GM21515 (cell line): ENCODE measurements at regions not wholly inside any gene's neighbourhood (a gene's known extent, or its start where the extent isn't known, plus 50 kb on each side); places are given as distances from the start of the nearest gene placed in this dataset.

Experiments
- ATAC-seq: cut with Tn5 transposase; IDR thresholded peaks from one replicate; pipeline ENCODE4 v1.9.1; 2021; ENCODE audit not compliant: unreplicated experiment

DNA sequence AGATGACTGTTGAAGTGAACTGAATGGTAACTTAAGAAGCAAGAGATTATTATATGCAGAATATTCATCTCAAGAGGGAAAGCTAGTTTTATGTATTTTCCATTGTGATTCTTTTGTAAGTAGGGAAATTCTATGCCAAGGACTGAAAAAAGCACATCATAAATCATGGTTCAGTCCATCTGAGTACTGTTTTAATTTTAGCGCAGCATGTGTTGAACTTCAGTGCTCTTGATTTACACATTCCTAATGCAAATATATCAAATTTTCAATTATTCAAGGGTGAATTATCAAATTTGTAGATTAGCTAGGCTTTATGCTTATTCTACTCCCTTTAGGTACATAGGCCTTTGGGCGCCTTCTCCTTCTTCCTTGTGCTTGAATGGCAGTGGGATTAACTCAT is 50.3 kb upstream of the TCF12 start:
- no peak for ATAC-seq

DNA sequence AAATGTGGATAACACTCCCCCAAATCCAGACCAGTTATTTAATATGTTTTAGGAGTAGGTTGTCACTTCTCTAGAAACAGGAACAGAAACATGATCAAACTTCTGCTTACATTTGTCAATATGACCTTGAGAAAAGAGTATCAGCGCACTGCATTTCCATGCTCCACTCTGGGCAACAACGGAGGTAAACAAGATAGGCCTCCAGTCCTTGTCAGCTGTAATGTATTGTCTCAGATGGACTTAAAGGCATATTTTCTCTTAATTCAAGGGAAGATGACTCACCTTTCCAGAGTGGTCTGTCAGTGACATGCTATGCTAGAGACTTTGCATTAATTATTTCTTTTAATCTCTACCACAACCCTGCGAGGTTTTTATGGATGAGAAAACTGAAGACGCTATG is 51.6 kb upstream of the TCF12 start:
- no peak for ATAC-seq

DNA sequence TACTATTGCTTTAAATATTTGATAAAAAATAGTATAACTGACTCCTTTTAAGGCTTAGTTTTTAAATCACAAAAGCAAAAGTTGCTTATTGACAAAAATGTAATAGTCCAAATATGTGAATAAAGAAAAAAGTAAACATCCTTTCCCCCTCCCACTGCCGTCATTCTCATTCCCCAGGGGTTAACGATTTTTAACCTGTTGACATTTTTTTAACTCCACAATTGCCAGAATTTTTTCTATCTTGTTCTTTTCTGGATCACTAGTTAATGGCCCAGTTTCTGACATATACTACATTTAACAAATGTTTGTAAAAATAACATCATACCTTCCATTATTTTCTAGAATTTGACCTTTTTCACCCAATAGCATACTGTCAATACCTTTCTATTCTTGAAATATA is 60.6 kb upstream of the TCF12 start:
- no peak for ATAC-seq

DNA sequence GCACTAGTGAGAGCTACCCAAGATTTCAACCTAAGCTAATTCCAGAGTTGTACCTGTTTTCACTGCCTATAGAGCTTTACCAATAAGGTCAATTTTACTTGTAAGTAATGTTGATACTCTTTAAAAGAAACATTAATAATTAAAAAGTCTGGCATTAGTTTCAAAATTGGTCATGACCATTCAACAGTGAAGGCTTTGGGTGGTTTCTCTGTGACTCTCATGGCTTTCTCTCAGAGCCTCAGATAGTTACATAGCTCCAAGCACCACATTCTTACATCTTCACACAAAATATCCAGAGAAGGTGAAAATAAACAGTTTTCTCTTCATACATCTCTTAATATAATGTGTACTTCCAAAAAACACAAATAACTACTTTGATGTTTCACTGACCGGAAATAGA is 61.5 kb upstream of the TCF12 start:
- ATAC-seq: no peak

DNA sequence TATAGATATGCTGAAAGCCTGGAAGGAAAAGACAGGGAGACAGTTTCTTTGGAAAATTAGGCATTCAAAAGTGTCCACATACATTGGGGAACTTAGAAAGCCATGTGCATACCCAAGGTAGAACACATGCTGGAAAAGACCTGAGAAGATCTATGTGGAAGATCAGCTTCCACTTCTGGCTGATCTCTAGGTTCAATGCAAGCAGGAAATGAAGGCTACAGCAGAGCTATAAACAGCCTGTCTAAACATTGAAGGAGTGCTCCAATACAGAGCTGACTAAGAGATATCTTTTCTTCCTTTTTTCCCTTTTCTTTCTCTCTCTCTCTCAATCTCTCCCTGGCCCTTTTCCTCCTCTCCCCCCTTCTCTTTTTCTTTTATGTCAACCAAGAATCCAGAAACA is 73.6 kb upstream of the TCF12 start:
- ATAC-seq: no peak

DNA sequence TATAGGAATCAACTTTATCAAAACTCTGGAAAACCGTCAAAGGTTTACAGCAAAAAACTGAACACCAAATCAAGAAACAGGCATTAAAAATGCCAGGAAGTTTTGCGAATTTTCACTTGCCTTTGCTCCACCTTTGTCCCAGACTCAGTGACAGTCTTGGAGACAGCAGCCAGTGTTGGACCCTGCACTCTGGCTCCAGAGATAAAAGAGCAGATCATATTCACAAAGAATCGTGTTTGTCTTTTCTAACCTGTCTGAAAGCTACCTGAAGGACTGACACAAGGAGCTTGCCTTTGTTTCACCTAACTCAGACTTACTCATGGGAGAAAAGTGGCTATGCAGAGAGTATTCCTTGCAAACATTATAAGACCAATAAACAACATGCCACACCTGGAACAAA is 74.0 kb upstream of the TCF12 start:
- no peak for ATAC-seq

DNA sequence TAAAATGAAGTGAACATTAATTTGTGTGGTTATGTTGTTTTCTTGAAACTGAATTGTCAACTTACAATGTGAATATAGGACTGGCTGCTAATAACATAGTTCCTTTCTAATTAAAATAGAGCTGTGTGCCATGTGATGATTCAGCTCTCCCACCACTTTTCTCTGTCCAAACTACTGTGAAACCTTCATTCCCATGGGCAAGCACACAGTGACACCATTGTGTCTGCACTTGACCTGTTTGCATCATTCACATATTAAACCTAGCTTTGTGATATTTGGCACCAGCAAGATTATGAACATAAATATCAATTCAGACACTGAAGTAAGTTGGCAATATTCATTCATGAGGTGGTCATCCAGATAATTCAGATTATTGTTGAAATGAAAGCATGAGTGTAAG is 78.8 kb upstream of the TCF12 start:
- ATAC-seq: no peak

DNA sequence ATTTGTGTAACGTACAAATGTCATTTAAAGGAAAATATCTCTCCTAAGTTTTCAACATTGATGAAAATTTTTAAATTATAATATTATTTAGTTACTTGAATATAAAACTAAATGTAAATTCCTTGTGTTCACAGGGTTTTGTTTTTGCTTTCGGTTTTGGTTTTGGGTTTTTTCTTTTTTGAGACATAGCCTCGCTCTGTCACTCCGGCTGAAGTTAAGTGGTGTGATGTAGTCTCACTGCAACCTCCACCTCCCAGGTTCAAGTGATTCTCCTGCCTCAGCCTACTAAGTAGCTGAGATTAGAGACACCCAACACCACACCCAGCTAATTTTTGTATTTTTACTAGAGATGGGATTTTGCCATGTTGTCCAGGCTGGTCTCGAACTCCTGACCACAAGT is 79.3 kb upstream of the TCF12 start:
- no peak for ATAC-seq

DNA sequence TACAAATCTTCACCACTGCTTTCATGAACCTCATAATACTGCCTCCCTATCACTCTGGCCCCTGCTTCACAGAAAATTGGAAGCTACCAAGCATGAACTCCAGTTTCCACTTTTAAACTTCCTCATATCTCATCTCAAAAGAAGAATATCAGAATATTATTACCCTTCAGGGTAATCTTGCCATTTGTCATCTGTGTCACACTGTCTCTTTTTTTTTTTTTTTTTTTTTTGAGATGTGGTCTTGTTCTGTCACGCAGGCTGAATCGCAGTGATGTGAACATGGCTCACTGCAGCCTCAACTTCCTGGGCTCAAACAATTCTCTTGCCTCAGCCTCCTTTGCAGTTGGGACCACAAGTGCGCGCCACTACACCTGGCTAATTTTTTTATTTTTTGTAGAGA is 80.4 kb upstream of the TCF12 start:
- ATAC-seq: no peak

DNA sequence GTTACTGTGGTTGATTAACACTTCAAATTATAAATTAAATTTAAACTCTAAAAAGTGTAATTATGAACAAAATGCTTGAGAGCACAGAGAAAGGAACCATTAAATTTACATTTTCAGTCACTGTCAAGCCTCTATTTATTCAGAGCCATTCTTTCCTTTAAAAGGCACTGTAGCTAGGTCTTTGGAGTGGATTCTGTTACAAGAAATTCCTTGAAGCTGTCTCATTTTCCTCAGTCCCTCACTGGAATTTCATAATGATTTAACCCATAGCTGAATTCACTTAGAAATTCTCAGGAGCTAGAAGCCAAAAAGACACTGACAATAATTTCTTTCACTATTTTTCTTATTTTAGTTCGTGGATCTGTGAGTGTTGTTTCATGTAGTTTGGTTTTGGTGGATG is 81.2 kb upstream of the TCF12 start:
- ATAC-seq: no peak

DNA sequence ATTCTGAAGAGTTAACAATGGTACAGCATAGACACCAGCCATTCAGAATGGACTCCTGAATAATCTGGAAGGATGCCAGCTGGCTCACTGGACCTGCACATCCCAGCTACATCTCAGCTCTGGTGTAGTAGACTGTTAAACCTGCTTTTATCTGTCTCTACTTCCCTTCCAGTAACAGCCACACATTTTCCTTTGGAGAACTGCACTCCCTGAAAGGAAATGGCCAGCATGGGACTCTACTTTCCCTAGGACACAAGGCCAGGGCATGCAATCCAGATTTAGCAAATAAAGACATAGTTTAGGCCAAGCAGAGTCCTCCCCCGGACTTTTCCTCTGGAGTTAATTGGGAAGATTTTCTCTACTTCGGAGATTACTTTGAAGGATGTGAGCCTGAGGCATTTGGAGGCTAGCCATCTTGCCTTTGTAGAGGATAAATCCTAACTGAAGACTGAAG is 82.7 kb upstream of the TCF12 start:
- ATAC-seq: no peak

DNA sequence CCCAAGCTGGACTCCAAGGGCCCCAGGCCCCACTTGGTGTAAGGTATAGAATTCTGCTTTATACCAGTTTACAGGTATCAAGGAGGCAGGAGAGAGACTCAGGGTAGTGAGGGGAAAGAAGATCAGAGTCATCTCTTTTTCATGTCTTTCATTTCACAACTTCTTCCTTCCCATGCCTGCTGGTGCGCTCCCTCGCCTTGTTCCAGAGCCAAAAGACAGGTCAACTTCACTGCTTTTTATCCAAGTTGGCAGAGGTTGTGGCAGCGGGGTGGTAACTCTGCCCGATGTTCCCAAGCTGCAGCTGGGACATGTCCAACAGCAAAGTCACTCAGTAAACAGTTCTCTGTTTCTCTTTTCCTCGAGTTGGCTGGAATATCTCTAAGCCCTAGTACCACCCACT is 86.3 kb upstream of the TCF12 start:
- ATAC-seq: no peak

DNA sequence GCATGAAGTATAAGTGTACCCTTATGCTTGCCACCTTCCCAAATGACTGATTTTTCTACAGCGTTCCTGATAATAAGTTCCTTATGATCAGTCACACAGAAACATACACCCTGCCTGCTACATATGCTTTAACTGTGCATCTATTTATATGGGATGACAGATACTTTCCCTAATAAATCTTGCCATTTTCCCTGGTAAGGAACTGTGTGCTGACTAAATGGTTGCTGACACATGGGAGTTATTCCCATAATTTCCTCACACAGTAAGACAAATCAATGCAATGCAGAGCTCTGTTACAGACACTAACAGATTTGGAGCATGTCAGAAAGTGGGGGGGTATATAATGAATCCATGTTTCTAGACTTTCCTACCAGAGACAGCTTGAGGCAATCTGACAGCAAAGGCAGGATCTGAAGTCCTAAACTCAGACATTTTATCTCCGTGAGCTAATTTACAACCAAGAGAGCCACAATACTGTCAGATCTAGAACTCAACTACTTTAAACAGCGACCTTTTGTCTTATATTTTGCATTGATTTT is 86.9 kb upstream of the TCF12 start:
- no peak for ATAC-seq

DNA sequence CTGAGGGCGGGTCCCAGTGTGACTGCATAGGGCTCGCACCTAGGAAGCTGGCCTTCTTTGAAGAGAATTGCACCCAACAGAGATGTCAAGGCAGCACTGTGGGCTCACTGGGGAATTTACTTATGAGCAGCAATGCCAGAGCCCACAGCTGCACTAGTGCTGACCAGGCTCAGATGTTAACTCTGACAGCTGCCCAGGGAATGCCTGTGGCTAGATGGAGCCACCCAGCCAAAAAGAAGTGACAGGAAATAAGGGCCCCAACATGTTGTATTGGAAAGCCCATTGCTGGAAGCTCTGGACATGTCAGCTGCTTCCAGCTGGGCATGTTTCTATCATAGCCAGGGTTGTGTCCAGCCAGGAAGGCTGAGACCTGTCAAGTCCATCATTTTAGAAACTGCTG is 90.9 kb upstream of the ZNF280D start:
- ATAC-seq: no peak

DNA sequence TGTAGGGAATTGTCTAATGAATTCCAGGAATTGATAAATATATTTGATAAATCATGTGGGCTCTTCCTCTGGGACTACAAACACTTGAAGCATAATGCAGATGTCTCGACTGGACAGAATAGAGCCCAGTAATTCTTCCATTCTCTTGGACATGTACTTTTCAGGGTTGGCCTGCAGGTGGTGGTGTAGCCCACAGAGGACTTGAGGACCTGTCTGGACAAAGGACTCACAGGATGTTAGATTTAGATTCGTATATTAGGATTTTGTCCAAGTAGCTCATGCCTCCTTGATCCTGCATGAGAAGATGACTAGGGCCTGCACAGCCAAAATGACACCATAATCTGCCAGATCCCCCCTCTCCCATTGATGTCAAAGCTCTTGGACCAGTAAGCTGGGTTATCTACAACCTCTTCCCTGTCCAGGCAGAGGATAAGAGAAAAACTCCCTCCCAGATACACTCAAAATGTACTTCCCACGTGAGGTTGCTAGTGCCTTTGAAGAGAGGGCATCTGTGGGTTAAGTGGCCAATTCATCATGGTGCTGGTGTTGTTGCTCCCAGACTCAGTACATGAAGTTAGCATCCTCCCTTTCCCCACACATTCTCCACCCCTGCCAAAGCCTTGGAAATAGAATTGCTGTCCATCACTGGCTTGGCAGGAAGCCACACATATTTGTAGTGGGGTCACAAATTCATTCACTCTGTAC is 88.6 kb upstream of the ZNF280D start:
- peak; percentile 70 for ATAC-seq

DNA sequence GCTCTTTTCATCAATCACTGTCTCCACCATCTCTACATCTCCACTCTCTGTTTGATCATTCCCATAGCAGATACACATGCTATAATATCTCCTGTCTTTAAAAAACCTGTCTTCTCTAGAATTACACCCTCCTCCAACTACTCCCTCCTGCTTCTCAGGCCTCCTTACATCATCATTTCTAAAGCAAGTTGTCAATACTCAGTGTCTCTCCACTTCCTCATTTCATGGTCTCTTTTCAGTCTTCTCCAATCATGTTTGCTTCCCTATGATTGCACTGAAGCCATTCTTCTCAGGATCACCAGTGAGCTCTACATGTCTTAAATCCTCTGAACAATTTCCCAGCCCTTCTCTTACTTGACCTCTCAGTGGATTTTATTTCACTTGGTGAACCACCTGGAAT is 87.0 kb upstream of the ZNF280D start:
- no peak for ATAC-seq

DNA sequence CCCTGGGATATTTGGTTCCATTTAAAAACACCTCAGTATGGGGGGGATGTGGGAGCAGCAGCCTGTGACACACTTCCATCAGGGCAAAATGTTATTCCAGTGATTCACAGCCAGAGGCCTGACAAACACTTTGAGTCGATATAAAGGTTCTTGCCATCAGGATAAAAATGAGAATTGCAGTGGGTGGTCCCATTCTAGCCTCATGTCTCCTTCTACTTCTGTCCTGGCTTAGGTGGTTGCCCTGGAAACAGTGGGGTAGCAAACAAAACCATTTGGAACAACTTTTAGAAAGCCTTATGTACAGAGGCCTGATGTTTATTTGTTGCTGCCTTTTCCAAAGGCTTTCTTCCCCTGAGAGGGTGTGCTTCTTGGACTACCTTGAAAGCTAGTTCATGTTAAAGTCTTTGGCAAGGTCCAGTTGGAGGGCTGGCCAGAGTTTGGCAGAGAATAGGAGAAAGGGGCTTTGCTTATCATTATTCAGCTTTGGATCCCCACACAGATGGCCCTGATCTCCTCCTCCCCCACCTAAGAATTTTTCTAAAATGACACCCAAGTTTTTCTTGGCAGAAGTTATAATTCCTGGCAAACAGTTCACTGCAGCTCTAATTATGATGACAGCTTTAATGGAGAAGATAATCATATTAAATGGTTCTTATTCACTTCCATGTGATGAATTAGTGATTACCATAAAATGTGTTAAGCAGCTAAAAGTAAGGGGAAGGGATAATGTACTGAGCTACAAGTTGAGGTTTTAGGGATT is 84.2 kb upstream of the ZNF280D start:
- ATAC-seq: no peak

DNA sequence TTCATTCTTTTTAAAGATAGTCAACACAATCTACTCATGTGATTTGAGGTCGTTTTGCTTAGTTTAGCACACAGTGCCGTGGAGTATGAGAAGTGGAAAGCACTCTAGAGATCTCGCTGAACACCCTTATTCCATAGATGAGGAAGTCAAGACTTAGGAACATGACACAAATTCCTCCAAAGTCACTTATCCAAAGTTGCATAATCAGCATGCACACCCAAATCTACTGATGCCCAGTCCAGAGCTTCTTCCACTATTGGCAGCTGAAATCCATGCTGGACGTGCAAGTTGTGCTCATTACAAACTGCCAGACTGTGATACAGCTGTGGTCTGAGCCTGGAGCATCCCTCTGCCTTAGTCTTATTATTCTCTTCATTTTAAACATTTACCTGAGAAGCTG is 83.5 kb upstream of the ZNF280D start:
- no peak for ATAC-seq

DNA sequence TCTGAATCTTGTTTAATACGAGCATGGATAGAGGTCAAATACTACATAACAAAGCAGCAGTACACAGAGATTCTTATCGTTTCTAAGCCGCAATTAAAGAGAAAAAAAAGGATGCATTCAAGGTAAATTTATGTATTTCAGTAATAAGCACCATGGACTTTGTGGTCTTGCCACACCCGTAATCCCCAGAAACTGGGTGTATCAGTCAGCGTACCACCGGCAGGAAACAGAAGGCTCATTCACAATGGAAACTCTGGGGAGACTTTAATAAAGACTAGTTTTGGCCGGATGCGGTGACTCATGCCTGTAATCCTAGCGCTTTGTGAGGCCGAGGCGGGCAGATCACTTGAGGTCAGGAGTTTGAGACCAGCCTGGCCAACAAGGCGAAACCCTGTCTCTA is 81.9 kb upstream of the ZNF280D start:
- no peak for ATAC-seq

DNA sequence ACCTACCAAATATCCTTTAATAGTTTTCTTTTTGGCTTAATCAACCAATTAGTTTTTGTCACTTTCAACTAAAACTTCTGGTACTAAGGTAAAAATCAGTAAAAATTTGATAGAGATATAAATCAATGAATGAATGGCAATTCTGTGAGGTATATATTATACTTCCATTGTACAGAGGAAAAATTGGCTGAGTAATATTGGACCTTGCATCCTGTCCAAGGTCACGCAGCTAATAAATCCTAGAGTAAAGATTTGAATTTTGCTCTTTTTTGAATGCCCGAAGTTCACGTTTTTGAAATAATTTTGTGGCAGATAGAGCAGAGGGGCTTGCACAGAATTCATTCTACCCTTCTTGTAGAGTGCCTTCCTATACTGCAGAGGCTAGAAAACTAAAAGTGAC is 81.1 kb upstream of the ZNF280D start:
- ATAC-seq: no peak

DNA sequence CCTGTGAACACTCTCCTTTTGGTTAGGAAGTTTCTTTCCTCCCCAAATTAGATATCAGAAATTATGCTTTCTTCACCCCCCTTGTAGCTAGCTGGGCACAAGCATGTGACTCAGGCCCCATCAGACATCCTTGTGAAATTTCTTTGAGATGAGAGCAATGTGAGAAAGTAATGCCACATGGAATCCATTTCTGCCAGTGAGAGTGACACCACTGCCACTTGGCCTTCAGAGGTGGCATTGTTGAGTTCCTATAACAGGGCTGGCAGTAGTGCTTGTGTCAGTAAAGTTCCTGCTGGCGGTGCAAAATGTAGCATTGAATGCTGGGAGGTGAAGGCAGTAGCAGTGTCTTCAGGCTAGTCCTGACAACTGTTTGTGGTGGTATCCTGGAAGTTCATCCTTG is 80.7 kb upstream of the ZNF280D start:
- no peak for ATAC-seq

DNA sequence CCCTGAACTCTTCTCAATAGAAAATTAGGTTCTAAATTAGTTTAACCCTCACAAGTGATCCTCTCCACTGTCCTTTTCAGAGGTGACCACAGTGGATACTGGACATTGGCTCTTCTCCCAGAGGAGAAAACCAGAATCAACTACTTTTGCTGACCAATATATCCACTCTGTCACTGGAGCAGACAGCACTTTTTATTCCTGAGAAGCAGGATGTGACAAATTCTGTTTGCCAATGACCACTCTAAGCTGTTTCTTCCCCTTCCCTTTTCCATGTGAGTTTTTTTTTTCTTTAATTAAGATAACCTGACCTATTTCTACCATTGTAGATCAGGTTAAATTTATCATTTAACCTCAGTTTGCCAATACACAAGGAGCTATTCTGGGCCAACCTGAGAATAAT is 79.7 kb upstream of the ZNF280D start:
- no peak for ATAC-seq

DNA sequence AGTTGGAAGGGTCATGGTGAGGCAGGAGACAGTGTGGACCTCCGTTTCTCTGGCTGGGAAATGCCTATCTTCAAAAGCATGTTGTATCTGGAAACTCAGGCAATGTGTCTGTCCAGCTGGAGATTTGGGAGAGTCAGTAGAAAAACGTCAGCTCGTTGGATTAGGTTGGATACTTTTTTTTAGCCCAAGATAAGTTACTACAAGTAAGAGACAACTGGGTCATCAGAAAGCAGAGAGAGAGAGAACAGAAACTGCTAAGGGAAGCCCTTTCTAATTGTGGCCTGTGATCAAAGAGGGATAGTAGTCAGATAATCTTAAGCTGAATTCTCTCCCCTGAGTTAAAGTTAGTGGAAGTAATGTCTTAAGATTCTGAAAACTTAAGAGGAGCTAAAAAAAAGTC is 78.9 kb upstream of the ZNF280D start:
- no peak for ATAC-seq
